ENCODE measurements at regions not wholly inside any gene's neighbourhood (a gene's known extent, or its start where the extent isn't known, plus 50 kb on each side); places are given as distances from the start of the nearest gene placed in this dataset.

- H3K9ac ChIP-seq (ENCODE audit: low read length in 3 of 3), result no peak overlapping the region
- no peak overlapping the region for H3K4me3 ChIP-seq (ENCODE audit: low read length in 3 of 3)
- H3K9me3 ChIP-seq (ENCODE audit: control insufficient read depth in 2 of 3, insufficient read depth in 1 of 3, low read length in 3 of 3), result no peaks in the 10 kb centered on the region
- H3K4me1 ChIP-seq (ENCODE audit: control insufficient read depth in 2 of 3, insufficient read depth in 2 of 3, low read depth in 1 of 3, low read length in 3 of 3), result no peaks in the 10 kb centered on the region
- no peaks in the 10 kb centered on the region for H3K27me3 ChIP-seq (ENCODE audit: control insufficient read depth, insufficient read depth, low read length)
- no peaks in the 10 kb centered on the region for H3K36me3 ChIP-seq (ENCODE audit: control insufficient read depth in 2 of 3, insufficient read depth in 3 of 3, low read length in 3 of 3)
- FAIRE-seq, result no peak
- TF ChIP-seq CTCF (IDR thresholded peaks at IDR 0.05; ENCODE audit: borderline replicate concordance, extremely low read depth, insufficient read depth), result no peak
- intact Hi-C loops (cut with DNase I), result no loop called here
- no peak overlapping the region for H3K27ac ChIP-seq (ENCODE audit: low read depth in 2 of 2, low read length in 2 of 2)
- no peak for DNase-seq
Measured at GRCh38 chr14:51490205-51490604, 161.5 kb upstream of the FRMD6 start.

GRCh38 chr14:51491036-51491545 is 160.6 kb upstream of the FRMD6 start:
- intact Hi-C loops (cut with DNase I), result no loop called here
- DNase-seq (no peak), FAIRE-seq (no peak)
- Histone ChIP-seq H3K27me3 (ENCODE audit: control insufficient read depth, insufficient read depth, low read length) (no peaks in the 10 kb centered on the region), H3K4me3 (ENCODE audit: low read length in 3 of 3) (no peak overlapping the region), H3K27ac (ENCODE audit: low read depth in 2 of 2, low read length in 2 of 2) (no peak overlapping the region), H3K4me1 (ENCODE audit: control insufficient read depth in 2 of 3, insufficient read depth in 2 of 3, low read depth in 1 of 3, low read length in 3 of 3) (no peaks in the 10 kb centered on the region), H3K9ac (ENCODE audit: low read length in 3 of 3) (no peak overlapping the region), H3K36me3 (ENCODE audit: control insufficient read depth in 2 of 3, insufficient read depth in 3 of 3, low read length in 3 of 3) (no peaks in the 10 kb centered on the region), H3K9me3 (ENCODE audit: control insufficient read depth in 2 of 3, insufficient read depth in 1 of 3, low read length in 3 of 3) (no peaks in the 10 kb centered on the region)
- no peak for TF ChIP-seq CTCF (IDR thresholded peaks at IDR 0.05; ENCODE audit: borderline replicate concordance, extremely low read depth, insufficient read depth)

GRCh38 chr14:51491776-51492175 is 159.9 kb upstream of the FRMD6 start:
- no peaks in the 10 kb centered on the region for H3K36me3 ChIP-seq (ENCODE audit: control insufficient read depth in 2 of 3, insufficient read depth in 3 of 3, low read length in 3 of 3)
- FAIRE-seq, result no peak
- intact Hi-C loops (cut with DNase I), result no loop called here

More at GRCh38 chr14:51491776-51492175, 159.9 kb upstream of the FRMD6 start:
- DNase-seq, result peak in 2 of 5 donors; percentile 22 to 73
- Histone ChIP-seq H3K27ac (ENCODE audit: low read depth in 2 of 2, low read length in 2 of 2) (no peak overlapping the region), H3K4me3 (ENCODE audit: low read length in 3 of 3) (no peak overlapping the region), H3K9me3 (ENCODE audit: control insufficient read depth in 2 of 3, insufficient read depth in 1 of 3, low read length in 3 of 3) (no peaks in the 10 kb centered on the region), H3K27me3 (ENCODE audit: control insufficient read depth, insufficient read depth, low read length) (no peaks in the 10 kb centered on the region), H3K9ac (ENCODE audit: low read length in 3 of 3) (no peak overlapping the region), H3K4me1 (ENCODE audit: control insufficient read depth in 2 of 3, insufficient read depth in 2 of 3, low read depth in 1 of 3, low read length in 3 of 3) (no peaks in the 10 kb centered on the region)
- no peak for TF ChIP-seq CTCF (IDR thresholded peaks at IDR 0.05; ENCODE audit: borderline replicate concordance, extremely low read depth, insufficient read depth)

Data from kidney (tissue), 13 donors.